Sigmoid colon (tissue), 4 donors: ENCODE measurements at regions not wholly inside any gene's neighbourhood (a gene's known extent, or its start where the extent isn't known, plus 50 kb on each side); places are given as distances from the start of the nearest gene placed in this dataset.

Experiments
- POLR2AphosphoS5 ChIP-seq, 4 donors: sonication (generic); formaldehyde crosslinking; IDR thresholded peaks; one replicate each; pipeline ENCODE4 v1.6.1; 2017; ENCODE audit warnings: antibody characterized with exemption in 4 of 4
- TF ChIP-seq, protein P1 (sequence below), 4 experiments: fragments of 450-650 bp in 3 of 4; fragments of 200-600 bp in 1 of 4; IDR thresholded peaks; one replicate each; pipeline ENCODE4 v1.5.1; 2016 to 2019; ENCODE audit warnings: antibody characterized with exemption in 4 of 4, mild to moderate bottlenecking in 3 of 4, moderate library complexity in 2 of 4

DNA sequence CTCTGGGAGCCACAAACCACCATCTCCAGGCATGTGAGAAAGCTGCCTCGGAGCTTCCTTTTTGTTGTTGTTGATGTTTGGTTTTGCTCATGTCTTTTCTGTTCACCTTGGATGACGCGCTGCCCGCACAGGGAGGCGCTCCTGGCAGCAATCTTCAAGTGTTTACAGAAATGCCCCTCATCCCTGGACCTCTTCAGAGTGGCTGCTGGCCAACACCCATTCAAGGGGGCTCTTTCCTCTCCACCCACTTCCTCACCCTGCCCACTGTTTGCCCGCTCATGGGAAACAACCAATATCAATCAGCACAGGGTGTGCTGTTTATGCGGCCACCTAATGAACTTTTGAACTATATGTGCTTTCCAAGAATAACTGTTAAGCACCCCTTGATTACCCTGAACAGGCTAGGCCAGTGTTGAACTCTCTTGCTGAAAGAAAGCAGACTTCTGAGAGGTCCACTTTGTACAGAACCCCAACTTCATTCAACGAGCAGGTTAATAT lies 355.1 kb upstream of the CLNK start:
- TF ChIP-seq POLR2AphosphoS5 (IDR thresholded peaks at IDR 0.05) = no peak
- TF ChIP-seq, protein P1, sequence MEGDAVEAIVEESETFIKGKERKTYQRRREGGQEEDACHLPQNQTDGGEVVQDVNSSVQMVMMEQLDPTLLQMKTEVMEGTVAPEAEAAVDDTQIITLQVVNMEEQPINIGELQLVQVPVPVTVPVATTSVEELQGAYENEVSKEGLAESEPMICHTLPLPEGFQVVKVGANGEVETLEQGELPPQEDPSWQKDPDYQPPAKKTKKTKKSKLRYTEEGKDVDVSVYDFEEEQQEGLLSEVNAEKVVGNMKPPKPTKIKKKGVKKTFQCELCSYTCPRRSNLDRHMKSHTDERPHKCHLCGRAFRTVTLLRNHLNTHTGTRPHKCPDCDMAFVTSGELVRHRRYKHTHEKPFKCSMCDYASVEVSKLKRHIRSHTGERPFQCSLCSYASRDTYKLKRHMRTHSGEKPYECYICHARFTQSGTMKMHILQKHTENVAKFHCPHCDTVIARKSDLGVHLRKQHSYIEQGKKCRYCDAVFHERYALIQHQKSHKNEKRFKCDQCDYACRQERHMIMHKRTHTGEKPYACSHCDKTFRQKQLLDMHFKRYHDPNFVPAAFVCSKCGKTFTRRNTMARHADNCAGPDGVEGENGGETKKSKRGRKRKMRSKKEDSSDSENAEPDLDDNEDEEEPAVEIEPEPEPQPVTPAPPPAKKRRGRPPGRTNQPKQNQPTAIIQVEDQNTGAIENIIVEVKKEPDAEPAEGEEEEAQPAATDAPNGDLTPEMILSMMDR (IDR thresholded peaks at IDR 0.05) = no peak
